ENCODE measurements at regions not wholly inside any gene's neighbourhood (a gene's known extent, or its start where the extent isn't known, plus 50 kb on each side); places are given as distances from the start of the nearest gene placed in this dataset.

DNA sequence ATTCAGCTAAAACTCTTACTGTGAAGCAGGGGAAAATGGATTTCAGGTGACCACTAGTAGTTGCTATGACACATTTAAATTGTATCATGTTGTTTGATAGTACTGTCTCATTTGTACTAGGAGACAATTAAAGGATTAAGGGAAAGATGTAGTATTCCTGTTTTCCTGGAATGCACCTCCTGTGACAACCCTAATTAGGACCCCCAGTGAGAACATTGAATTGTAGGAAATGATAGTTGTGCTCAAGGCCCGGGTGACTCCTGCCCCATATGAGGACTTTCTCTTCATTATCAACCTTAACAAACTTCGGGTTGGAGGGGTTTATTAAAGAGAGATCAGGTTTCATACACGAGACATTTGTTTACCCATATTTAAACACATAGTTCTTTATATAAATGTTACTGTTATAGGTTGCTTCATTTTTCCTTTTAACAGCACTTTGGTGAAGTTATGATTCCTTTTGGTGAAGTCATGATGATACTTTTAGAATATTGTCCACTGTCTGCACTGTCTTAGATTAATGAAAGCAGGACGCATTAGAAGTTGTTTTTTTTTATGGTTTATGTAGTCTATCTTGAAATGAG lies 392.6 kb upstream of the NAALADL2 start:
- TF ChIP-seq TCF12 (IDR thresholded peaks at IDR 0.05; ENCODE audit: low read depth) (no peak), MAX (IDR thresholded peaks at IDR 0.05) (no peak), RAD21 (IDR thresholded peaks at IDR 0.05; ENCODE audit: low read depth) (no peak), YY1 (IDR thresholded peaks at IDR 0.05; ENCODE audit: low read depth) (no peak), TAF1 (IDR thresholded peaks at IDR 0.05; ENCODE audit: low read depth) (no peak), CREB1 (IDR thresholded peaks at IDR 0.05; ENCODE audit: low read depth) (no peak), EGR1 (IDR thresholded peaks at IDR 0.05) (no peak), EP300 (IDR thresholded peaks at IDR 0.05; ENCODE audit: borderline replicate concordance) (no peak), ZBTB7A (IDR thresholded peaks at IDR 0.05; ENCODE audit: low read depth) (no peak), FOXM1 (IDR thresholded peaks at IDR 0.05; ENCODE audit: borderline replicate concordance, low read depth) (no peak), TEAD4 (IDR thresholded peaks at IDR 0.05) (no peak), NFIC (IDR thresholded peaks at IDR 0.05) (no peak), CEBPB (IDR thresholded peaks at IDR 0.05) (no peak), USF1 (IDR thresholded peaks at IDR 0.05) (no peak)
- TF ChIP-seq, protein P1, sequence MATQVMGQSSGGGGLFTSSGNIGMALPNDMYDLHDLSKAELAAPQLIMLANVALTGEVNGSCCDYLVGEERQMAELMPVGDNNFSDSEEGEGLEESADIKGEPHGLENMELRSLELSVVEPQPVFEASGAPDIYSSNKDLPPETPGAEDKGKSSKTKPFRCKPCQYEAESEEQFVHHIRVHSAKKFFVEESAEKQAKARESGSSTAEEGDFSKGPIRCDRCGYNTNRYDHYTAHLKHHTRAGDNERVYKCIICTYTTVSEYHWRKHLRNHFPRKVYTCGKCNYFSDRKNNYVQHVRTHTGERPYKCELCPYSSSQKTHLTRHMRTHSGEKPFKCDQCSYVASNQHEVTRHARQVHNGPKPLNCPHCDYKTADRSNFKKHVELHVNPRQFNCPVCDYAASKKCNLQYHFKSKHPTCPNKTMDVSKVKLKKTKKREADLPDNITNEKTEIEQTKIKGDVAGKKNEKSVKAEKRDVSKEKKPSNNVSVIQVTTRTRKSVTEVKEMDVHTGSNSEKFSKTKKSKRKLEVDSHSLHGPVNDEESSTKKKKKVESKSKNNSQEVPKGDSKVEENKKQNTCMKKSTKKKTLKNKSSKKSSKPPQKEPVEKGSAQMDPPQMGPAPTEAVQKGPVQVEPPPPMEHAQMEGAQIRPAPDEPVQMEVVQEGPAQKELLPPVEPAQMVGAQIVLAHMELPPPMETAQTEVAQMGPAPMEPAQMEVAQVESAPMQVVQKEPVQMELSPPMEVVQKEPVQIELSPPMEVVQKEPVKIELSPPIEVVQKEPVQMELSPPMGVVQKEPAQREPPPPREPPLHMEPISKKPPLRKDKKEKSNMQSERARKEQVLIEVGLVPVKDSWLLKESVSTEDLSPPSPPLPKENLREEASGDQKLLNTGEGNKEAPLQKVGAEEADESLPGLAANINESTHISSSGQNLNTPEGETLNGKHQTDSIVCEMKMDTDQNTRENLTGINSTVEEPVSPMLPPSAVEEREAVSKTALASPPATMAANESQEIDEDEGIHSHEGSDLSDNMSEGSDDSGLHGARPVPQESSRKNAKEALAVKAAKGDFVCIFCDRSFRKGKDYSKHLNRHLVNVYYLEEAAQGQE (IDR thresholded peaks at IDR 0.05; ENCODE audit: low read depth) = no peak

DNA sequence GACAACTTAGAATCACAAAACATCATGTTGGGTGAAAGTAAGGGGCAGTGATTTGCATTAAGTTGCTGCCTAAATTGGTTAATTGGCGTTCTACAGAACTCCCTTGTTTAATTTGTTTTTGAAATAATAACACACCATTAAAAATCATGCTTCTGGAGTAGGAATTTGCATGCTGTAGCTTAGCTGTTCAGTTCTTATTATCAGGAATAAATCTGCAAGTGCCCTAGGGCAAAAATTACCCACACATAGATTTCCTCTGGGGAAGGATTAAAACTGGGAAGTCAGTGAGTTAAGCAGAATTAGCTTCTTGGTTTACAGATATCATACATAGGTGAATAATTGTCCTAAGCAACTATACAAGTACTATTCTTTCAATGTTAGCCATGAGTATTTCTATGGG lies 381.6 kb upstream of the NAALADL2 start:
- no peak for TF ChIP-seq TAF1 (IDR thresholded peaks at IDR 0.05; ENCODE audit: low read depth)
- TF ChIP-seq YY1 (IDR thresholded peaks at IDR 0.05; ENCODE audit: low read depth) = no peak
- TF ChIP-seq TEAD4 (IDR thresholded peaks at IDR 0.05) = no peak
- TF ChIP-seq, protein P1 (IDR thresholded peaks at IDR 0.05; ENCODE audit: low read depth) = no peak
- TF ChIP-seq EGR1 (IDR thresholded peaks at IDR 0.05) = no peak
- no peak for TF ChIP-seq USF1 (IDR thresholded peaks at IDR 0.05)
- TF ChIP-seq NFIC (IDR thresholded peaks at IDR 0.05) = no peak
- no peak for TF ChIP-seq CREB1 (IDR thresholded peaks at IDR 0.05; ENCODE audit: low read depth)
- no peak for TF ChIP-seq EP300 (IDR thresholded peaks at IDR 0.05; ENCODE audit: borderline replicate concordance)
- no peak for TF ChIP-seq CEBPB (IDR thresholded peaks at IDR 0.05)
- no peak for TF ChIP-seq FOXM1 (IDR thresholded peaks at IDR 0.05; ENCODE audit: borderline replicate concordance, low read depth)
- no peak for TF ChIP-seq ZBTB7A (IDR thresholded peaks at IDR 0.05; ENCODE audit: low read depth)
- TF ChIP-seq RAD21 (IDR thresholded peaks at IDR 0.05; ENCODE audit: low read depth) = no peak
- TF ChIP-seq MAX (IDR thresholded peaks at IDR 0.05) = no peak
- no peak for TF ChIP-seq TCF12 (IDR thresholded peaks at IDR 0.05; ENCODE audit: low read depth)

DNA sequence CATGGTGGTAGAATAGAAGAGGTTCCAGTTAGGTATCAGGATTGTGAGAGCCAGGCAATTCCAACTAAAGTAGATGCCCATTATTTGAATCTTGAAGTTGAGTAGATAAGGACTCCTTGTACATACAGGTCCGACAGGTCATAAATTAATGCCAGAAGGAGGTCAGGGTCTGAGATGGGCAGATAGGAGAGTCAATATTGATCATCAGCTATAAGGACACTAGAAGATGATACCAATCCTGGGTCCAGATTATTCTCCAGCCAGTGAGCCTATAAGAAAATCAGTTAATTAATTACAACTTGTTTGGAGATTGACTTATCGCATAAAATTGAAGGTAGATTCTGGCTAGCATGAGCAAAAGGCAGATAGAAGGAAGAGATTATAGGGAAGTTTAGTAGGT lies 378.4 kb upstream of the NAALADL2 start:
- no peak for TF ChIP-seq TCF12 (IDR thresholded peaks at IDR 0.05; ENCODE audit: low read depth)
- no peak for TF ChIP-seq YY1 (IDR thresholded peaks at IDR 0.05; ENCODE audit: low read depth)
- no peak for TF ChIP-seq EP300 (IDR thresholded peaks at IDR 0.05; ENCODE audit: borderline replicate concordance)
- no peak for TF ChIP-seq RAD21 (IDR thresholded peaks at IDR 0.05; ENCODE audit: low read depth)
- no peak for TF ChIP-seq FOXM1 (IDR thresholded peaks at IDR 0.05; ENCODE audit: borderline replicate concordance, low read depth)
- TF ChIP-seq, protein P1 (IDR thresholded peaks at IDR 0.05; ENCODE audit: low read depth) = no peak
- no peak for TF ChIP-seq USF1 (IDR thresholded peaks at IDR 0.05)
- TF ChIP-seq CREB1 (IDR thresholded peaks at IDR 0.05; ENCODE audit: low read depth) = no peak
- TF ChIP-seq MAX (IDR thresholded peaks at IDR 0.05) = no peak
- TF ChIP-seq EGR1 (IDR thresholded peaks at IDR 0.05) = no peak
- no peak for TF ChIP-seq TEAD4 (IDR thresholded peaks at IDR 0.05)
- no peak for TF ChIP-seq TAF1 (IDR thresholded peaks at IDR 0.05; ENCODE audit: low read depth)
- no peak for TF ChIP-seq CEBPB (IDR thresholded peaks at IDR 0.05)
- no peak for TF ChIP-seq ZBTB7A (IDR thresholded peaks at IDR 0.05; ENCODE audit: low read depth)
- no peak for TF ChIP-seq NFIC (IDR thresholded peaks at IDR 0.05)
